ENCODE measurements at regions not wholly inside any gene's neighbourhood (a gene's known extent, or its start where the extent isn't known, plus 50 kb on each side); places are given as distances from the start of the nearest gene placed in this dataset.
A peak's percentile ranks its signal among the peaks of the same experiment; 100 is the strongest.

DNA sequence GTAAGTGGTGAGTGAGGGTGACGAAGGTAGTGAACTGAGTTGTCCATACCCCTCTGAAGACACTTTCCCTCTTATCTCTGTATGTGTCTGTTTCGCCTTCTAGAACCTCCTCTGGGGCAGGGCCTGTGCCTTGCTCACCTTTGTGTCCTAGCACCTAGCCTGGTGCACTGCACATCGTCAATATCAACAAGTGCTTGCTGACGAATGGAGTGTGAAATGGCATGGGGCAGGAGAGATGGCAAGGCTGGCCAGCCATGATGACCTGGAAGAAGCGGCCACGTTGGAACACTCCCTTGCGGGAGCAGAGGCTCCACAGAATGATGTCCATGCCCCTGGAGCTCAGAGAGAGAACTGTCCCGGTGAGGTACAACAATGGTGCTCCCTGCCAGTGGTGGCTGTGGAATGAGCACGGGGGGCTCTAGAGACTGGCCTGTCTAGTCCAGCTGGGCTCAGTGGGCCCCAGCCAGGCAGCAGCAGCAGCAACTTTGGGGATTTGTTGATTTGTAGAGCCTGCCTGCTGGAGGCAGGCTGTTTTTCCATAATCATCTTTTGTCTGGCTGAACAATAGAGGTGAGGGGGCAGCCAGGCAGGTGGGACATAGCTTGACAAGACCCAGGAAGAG is 112.2 kb upstream of the PJA1 start:
- Histone ChIP-seq H3K27me3 (ENCODE audit: insufficient read depth, low read length) (peaks cover 77% of the 10 kb centered on the region), H3K27ac (ENCODE audit: low read depth, low read length) (peak overlapping the region; percentile 77; the same call in 1 of the 2 replicates), H3K4me1 (ENCODE audit: insufficient read depth, low read length) (peaks cover 12% of the 10 kb centered on the region), H3K36me3 (ENCODE audit: insufficient read depth, low read length) (no peaks in the 10 kb centered on the region), H3K4me3 (ENCODE audit: low read length) (no peak overlapping the region), H3K9me3 (ENCODE audit: insufficient read depth, low read depth, low read length) (no peaks in the 10 kb centered on the region), H3K9ac (ENCODE audit: low read depth, low read length) (no peak overlapping the region)
- 77% methylated on average over 8 of the region's 9 CpGs for WGBS

DNA sequence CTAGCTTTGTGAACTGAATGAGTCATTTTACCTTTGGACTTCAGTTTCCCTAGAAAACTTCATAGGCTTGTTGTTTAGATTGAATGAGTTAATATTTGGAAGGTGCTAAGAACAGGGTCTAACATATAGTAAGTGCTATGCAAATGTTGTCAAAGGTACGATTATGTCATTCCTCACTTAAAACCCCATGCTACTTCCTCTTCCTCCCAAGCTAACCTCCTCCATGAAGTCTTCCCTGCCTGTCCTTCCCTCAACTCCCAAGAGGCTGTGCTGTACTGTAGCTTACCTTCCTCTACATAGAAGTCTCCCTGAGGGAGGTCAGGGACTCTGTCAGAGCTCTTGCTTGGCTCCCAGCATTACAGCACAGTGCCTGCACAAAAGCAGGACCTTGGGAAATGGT is 103.4 kb upstream of the PJA1 start:
- H3K27me3 ChIP-seq (ENCODE audit: insufficient read depth, low read length): peaks cover 61% of the 10 kb centered on the region
- no CpG with 5 or more reads among the region's 1 CpG for WGBS
- no peaks in the 10 kb centered on the region for H3K9me3 ChIP-seq (ENCODE audit: insufficient read depth, low read depth, low read length)
- no peak overlapping the region for H3K9ac ChIP-seq (ENCODE audit: low read depth, low read length)
- no peaks in the 10 kb centered on the region for H3K36me3 ChIP-seq (ENCODE audit: insufficient read depth, low read length)
- peaks cover 8% of the 10 kb centered on the region; the same call in 1 of the 2 replicates for H3K4me1 ChIP-seq (ENCODE audit: insufficient read depth, low read length)
- H3K27ac ChIP-seq (ENCODE audit: low read depth, low read length): no peak overlapping the region
- no peak overlapping the region for H3K4me3 ChIP-seq (ENCODE audit: low read length)

DNA sequence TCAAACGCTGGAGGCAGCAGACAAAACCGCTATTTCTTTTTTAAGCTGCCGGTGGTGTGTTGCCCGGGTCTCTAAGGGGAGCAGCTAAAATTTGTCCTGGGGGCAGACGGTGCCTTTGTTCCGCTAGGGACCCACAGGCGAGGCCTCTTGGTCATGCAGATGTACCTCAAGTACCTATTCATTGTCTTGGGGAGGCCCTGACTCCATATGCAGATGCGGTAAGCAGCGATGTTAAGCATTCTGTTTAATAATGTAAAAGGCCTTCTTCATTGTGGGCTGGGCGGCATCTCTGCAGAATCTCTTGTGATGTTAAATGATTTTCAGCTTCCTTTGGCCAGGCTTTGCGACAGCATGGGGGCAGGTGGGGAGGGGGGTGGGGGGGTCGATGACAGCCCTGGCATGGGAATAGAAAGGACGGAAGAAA is 98.9 kb upstream of the PJA1 start:
- peaks cover 89% of the 10 kb centered on the region for H3K27me3 ChIP-seq (ENCODE audit: insufficient read depth, low read length)
- WGBS: 3% methylated on average over 13 of the region's 13 CpGs
- H3K4me3 ChIP-seq (ENCODE audit: low read length): no peak overlapping the region; the same call in 1 of the 2 replicates
- H3K27ac ChIP-seq (ENCODE audit: low read depth, low read length): peak overlapping the region; percentile 61; the same call in 1 of the 2 replicates
- no peaks in the 10 kb centered on the region for H3K36me3 ChIP-seq (ENCODE audit: insufficient read depth, low read length)
- no peak overlapping the region for H3K9ac ChIP-seq (ENCODE audit: low read depth, low read length)
- H3K9me3 ChIP-seq (ENCODE audit: insufficient read depth, low read depth, low read length): no peaks in the 10 kb centered on the region
- H3K4me1 ChIP-seq (ENCODE audit: insufficient read depth, low read length): peaks cover 24% of the 10 kb centered on the region

DNA sequence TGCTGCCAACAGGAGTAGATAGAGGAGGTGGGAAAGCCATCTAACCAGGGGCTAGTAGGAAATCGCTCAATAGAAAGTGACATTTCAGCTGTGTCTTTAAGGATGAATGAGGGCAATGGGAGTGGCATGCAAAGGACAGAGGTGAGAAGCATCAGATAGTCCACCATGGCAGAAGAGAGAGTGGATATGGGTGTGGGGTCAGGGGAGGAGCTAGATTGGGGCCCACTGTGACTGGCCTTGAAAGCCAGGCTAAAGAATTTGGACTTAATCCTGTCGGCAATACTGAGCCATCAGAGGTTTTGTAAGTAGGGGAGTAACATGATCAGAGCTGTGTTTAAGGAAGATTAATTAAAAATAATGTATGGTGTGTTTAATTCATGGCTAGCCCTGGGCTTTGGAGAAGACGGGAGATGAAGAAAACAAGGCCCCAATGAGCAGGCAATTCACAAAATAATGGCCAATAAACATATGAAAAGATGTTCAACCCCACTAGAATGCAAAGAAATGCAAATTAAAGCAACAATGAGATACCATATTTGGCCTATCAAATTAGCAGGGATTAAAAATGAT is 98.1 kb upstream of the PJA1 start:
- peaks cover 24% of the 10 kb centered on the region for H3K4me1 ChIP-seq (ENCODE audit: insufficient read depth, low read length)
- H3K36me3 ChIP-seq (ENCODE audit: insufficient read depth, low read length): no peaks in the 10 kb centered on the region
- peak overlapping the region; percentile 61; the same call in 1 of the 2 replicates for H3K27ac ChIP-seq (ENCODE audit: low read depth, low read length)
- no peak overlapping the region for H3K9ac ChIP-seq (ENCODE audit: low read depth, low read length)
- no peak overlapping the region for H3K4me3 ChIP-seq (ENCODE audit: low read length)
- H3K27me3 ChIP-seq (ENCODE audit: insufficient read depth, low read length): peaks cover 91% of the 10 kb centered on the region
- WGBS: 7% methylated on average over 2 of the region's 3 CpGs
- H3K9me3 ChIP-seq (ENCODE audit: insufficient read depth, low read depth, low read length): no peaks in the 10 kb centered on the region

DNA sequence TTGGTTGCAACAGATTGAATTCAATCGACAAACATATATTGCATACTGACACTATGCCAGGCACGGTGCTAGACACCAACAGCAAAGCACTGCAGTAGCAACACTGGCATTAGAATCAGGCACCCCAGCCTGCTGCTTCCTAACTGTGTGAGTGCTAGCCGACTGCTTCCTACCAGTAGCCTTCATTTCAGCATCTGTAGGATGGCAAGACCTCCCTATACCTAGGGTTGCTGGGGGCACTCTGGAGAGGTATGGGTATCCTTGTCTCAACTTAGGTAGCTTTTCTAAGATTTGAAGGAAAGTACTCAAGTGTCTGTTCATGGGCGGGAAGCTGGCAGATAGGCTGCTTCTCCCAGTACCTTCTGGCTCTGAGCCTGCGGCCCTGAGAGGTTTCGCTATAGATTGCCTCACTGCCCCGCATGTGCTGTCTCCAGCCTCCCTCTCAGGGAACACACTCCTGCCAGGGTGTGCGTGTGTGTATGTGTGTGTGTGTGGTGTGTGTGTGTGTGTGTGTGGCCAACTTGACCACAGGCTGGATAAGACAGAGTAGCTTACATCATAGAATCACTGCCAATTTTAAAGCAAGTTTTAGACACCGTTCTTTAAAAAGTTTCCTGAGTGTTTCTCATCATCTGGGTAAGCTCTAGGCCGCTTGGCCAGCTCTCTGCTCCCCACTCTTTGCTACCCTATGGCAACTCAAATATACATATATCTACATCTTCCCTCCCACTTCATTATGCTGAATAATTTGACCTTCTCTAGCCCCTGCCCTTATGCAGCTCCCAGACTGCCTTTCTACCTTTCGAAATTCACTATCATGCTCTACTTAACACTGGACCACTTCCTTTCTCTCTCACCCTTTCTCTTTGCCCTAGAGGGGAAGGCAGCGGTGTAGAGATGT is 97.0 kb upstream of the PJA1 start:
- H3K4me3 ChIP-seq (ENCODE audit: low read length): no peak overlapping the region
- whole genome bisulfite sequencing: 81% methylated on average over 10 of the region's 12 CpGs
- H3K27ac ChIP-seq (ENCODE audit: low read depth, low read length): no peak overlapping the region
- H3K36me3 ChIP-seq (ENCODE audit: insufficient read depth, low read length): no peaks in the 10 kb centered on the region
- no peaks in the 10 kb centered on the region for H3K9me3 ChIP-seq (ENCODE audit: insufficient read depth, low read depth, low read length)
- peaks cover 90% of the 10 kb centered on the region for H3K27me3 ChIP-seq (ENCODE audit: insufficient read depth, low read length)
- no peak overlapping the region for H3K9ac ChIP-seq (ENCODE audit: low read depth, low read length)
- H3K4me1 ChIP-seq (ENCODE audit: insufficient read depth, low read length): peaks cover 24% of the 10 kb centered on the region

DNA sequence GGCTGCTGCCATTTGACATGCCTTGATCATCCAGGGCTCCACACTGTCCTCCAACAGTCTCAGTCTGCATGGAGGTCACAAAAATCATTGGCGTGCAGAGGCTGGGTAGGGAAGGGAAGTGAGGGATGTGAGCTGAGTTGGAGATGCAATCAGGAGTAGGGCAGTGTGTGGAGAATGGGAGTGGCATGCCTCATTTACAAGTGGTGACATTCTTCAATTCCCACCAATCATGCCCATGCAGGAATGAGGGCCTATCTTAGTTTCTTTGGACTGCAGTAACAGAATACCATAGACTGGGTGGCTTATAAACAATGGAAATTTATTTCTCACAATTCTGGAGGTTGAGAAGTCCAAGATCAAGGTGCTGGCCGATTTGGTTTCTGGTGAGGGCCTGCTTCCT is 94.9 kb upstream of the PJA1 start:
- H3K4me3 ChIP-seq (ENCODE audit: low read length): no peak overlapping the region
- peaks cover 21% of the 10 kb centered on the region for H3K4me1 ChIP-seq (ENCODE audit: insufficient read depth, low read length)
- H3K27me3 ChIP-seq (ENCODE audit: insufficient read depth, low read length): peaks cover 80% of the 10 kb centered on the region
- H3K36me3 ChIP-seq (ENCODE audit: insufficient read depth, low read length): no peaks in the 10 kb centered on the region
- H3K9me3 ChIP-seq (ENCODE audit: insufficient read depth, low read depth, low read length): no peaks in the 10 kb centered on the region
- 93% methylated on average over 2 of the region's 2 CpGs for WGBS
- H3K9ac ChIP-seq (ENCODE audit: low read depth, low read length): no peak overlapping the region
- H3K27ac ChIP-seq (ENCODE audit: low read depth, low read length): no peak overlapping the region

DNA sequence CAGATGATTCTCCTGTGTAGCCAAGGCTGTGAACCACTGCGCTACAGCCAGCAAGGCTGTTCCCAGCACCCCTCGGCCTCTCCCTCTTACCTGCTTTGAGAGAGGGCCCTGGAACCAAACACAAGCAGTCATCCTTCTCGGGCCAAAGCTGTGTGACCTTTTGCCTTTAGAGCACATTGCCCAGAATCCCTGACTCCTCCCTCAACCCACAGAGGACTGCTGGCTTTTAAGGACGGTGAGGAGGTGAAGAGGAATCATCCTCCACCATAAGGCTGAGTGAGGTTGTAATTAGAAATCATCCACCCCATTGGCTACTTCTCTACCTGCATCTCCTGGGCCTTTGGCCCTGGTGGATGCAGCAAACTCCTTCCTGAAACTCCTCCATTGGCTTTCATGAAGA is 93.6 kb upstream of the PJA1 start:
- Histone ChIP-seq H3K27me3 (ENCODE audit: insufficient read depth, low read length) (peaks cover 74% of the 10 kb centered on the region), H3K9ac (ENCODE audit: low read depth, low read length) (no peak overlapping the region), H3K27ac (ENCODE audit: low read depth, low read length) (no peak overlapping the region), H3K4me3 (ENCODE audit: low read length) (no peak overlapping the region), H3K4me1 (ENCODE audit: insufficient read depth, low read length) (peaks cover 17% of the 10 kb centered on the region), H3K36me3 (ENCODE audit: insufficient read depth, low read length) (no peaks in the 10 kb centered on the region), H3K9me3 (ENCODE audit: insufficient read depth, low read depth, low read length) (no peaks in the 10 kb centered on the region)
- WGBS: 88% methylated on average over 3 of the region's 4 CpGs

DNA sequence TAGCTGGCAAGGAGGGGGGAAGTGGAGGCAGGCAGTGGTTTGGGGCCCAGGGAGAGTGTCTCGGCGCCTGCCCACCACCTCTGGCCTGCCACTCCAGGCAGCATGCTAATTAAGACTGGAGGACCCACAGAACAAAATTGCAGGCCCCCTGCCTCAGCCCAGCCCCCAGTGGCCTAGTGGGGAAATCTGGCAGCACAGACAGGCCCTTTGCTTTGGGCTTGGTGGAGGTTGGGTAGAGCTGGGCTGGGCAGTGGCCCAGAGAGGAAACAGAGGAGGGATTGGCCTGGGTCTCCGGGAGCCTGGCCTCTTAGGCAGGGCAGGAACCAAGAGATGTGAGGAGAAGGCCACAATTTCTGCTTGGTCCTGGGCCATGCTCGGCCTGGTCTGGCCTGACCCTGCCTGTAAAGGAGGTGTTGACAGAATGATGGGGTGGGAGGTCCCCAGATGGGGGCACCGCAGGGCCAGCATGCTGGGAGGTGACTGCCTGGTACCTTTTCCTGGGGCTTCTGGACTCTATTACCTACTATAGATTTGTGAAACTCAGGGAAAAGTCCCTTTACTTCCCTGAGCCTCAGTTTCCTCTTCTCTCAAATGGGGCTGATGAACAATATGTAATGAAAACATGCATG is 92.4 kb upstream of the PJA1 start:
- H3K9me3 ChIP-seq (ENCODE audit: insufficient read depth, low read depth, low read length): no peaks in the 10 kb centered on the region
- H3K4me1 ChIP-seq (ENCODE audit: insufficient read depth, low read length): peaks cover 6% of the 10 kb centered on the region; the same call in 1 of the 2 replicates
- WGBS: 96% methylated on average over 5 of the region's 5 CpGs
- no peak overlapping the region for H3K9ac ChIP-seq (ENCODE audit: low read depth, low read length)
- H3K36me3 ChIP-seq (ENCODE audit: insufficient read depth, low read length): no peaks in the 10 kb centered on the region
- peaks cover 62% of the 10 kb centered on the region for H3K27me3 ChIP-seq (ENCODE audit: insufficient read depth, low read length)
- no peak overlapping the region for H3K27ac ChIP-seq (ENCODE audit: low read depth, low read length)
- no peak overlapping the region for H3K4me3 ChIP-seq (ENCODE audit: low read length)

DNA sequence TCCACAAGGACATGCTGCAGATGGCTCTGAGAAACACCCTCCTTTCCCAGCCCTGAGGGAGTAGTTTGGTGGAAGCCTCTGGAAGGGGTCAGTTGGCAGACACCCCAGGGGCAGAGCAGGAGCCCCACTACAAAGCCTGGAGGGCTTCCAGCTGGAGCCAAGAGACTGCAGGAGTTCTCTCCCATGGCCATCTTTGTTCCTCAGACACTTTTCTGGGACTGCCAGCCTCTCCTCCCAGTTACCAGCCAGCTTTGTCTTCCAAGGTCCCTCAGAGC is 91.0 kb upstream of the PJA1 start:
- Histone ChIP-seq H3K36me3 (ENCODE audit: insufficient read depth, low read length) (no peaks in the 10 kb centered on the region), H3K27ac (ENCODE audit: low read depth, low read length) (no peak overlapping the region), H3K4me1 (ENCODE audit: insufficient read depth, low read length) (no peaks in the 10 kb centered on the region), H3K9me3 (ENCODE audit: insufficient read depth, low read depth, low read length) (no peaks in the 10 kb centered on the region), H3K9ac (ENCODE audit: low read depth, low read length) (no peak overlapping the region), H3K4me3 (ENCODE audit: low read length) (no peak overlapping the region), H3K27me3 (ENCODE audit: insufficient read depth, low read length) (peaks cover 50% of the 10 kb centered on the region)

DNA sequence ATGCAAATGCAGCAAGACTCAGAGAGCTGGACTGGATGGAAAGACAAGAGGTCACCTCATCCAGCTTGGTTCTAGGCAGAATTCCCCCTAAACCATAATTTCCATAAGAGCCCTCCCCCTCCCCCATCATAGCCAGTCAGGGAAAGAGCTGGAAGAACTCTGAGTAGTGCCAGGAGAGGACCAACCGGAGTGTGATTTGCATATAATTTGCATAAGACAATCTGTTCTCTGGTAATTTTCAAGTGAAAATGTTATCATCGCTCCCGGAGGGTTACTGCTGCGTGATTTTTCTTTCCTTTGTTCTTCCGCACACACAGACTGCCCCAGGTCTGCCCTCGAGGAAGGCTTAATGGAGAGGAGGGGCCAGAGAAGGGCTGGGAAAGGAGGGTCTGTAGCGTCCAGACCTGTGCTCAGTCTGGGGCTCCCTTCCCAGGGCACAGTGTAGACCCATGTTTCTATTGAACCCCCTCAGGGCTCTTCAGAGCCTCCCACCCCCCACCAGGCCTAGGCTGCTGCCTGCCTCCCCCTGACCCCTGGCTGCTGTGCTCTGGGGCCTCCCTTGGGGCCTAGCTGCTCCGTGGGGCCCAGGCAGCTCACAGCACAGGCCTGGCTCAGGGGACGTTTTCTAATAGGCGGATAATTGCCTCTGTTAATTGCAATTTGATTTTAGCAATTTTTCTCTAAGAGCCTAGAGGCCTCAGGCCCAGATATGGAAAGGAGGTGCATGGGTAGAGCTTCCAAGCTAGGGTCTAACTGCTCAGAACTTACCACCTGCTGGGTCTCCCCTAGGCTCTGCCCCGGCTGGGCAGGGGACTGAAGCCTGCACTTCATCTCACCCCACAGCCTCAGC is 90.4 kb upstream of the PJA1 start:
- WGBS: 62% methylated on average over 10 of the region's 11 CpGs
- Histone ChIP-seq H3K27ac (ENCODE audit: low read depth, low read length) (no peak overlapping the region), H3K9ac (ENCODE audit: low read depth, low read length) (no peak overlapping the region), H3K27me3 (ENCODE audit: insufficient read depth, low read length) (peaks cover 45% of the 10 kb centered on the region), H3K36me3 (ENCODE audit: insufficient read depth, low read length) (no peaks in the 10 kb centered on the region), H3K4me3 (ENCODE audit: low read length) (no peak overlapping the region), H3K9me3 (ENCODE audit: insufficient read depth, low read depth, low read length) (no peaks in the 10 kb centered on the region), H3K4me1 (ENCODE audit: insufficient read depth, low read length) (no peaks in the 10 kb centered on the region)
